ENCODE measurements at regions not wholly inside any gene's neighbourhood (a gene's known extent, or its start where the extent isn't known, plus 50 kb on each side); places are given as distances from the start of the nearest gene placed in this dataset.

DNA sequence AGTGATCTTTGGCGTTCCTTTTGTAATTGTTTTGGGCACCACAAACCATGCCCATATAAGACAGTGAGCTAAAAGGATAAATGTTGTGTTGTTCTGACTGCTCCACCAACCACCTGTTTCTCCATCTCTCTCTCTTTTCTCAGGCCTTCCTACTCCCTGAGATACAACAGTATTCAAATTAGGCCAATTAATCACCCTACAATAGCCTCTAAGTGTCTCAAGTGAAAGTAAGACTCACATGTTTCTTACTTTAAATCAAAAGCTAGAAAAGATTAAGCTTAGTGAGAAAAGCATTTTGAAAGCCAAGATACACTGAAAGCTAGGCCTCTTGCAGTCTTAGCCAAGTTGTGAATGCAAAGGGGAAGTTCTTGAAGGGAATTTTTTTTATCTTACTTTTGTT, 268.8 kb upstream of the NREP start:
- DNase-seq (ENCODE audit: low spot score): no peak

DNA sequence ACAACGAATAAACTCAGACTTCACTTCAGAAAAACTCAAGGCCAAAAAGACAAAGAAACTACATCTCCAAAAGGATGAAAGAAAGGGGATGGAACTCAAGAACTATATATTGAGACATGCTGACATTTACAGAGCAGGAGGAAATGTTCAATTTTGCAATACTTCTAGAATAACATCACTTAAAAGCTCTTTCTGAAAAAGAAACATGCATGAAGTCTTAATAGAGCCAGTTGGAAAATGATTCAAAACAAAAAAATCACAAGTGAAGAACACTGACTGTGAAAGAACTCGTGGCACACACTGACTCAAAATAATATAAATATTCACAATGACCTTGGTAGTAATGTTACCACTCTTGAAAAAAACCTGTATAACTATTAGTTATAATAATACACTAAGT, 267.8 kb upstream of the NREP start:
- no peak for DNase-seq (ENCODE audit: low spot score)

DNA sequence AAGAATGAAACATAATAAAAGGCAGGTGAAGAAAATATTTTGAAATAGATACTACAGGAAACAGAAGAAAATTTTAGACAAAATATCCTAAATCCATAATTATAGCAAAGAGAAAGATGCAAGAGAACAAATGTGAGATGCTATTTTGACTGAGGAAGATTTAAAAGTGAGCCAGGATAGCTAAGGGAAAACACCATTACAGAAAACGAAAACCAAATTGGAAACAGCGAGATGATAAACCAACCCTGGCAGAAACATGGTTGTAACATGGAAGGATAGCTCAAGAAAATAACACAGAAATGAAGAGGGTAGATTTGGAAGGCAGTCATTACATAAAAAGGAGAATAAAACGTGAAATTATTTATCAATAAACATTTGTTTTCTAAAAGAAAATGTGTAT, 267.2 kb upstream of the NREP start:
- no peak for DNase-seq (ENCODE audit: low spot score)

DNA sequence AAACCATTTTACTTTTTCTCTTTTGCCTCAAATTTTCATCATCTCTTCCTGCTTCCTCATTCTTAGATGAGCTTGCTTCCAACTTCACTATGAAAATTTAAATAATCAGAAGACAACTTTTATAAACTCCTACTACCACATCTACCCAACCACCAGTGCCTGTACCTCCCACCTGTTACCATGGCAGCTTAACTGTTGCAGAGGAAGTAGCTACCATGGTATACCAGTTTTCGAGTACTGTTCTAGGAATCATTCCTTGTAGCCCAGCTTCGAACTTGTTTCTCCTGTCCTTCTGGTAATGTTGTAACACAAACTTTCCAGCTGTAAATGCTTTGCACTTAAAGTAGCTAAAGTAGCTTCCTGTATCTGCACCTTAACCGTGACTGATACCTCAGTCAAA, 266.8 kb upstream of the NREP start:
- no peak for DNase-seq (ENCODE audit: low spot score)

DNA sequence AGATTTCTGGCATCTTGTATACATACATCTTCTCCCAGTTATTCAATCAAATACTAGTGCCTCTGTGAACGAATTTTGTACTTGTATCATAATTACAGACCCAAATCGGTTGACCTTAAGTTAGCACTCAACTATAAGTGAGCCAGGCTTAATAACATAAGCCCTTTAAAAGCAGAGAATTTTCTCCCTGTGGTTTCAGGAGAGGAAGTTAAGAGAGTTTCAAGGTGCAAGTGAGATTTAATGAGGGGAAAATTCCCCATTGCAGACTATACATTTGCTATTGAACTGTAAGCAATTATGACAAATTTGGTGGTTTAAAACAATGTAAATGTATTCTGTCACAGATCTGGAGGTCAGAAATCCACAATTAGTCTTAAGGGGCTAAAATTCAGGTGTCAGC, 261.9 kb upstream of the NREP start:
- no peak for DNase-seq (ENCODE audit: low spot score)

DNA sequence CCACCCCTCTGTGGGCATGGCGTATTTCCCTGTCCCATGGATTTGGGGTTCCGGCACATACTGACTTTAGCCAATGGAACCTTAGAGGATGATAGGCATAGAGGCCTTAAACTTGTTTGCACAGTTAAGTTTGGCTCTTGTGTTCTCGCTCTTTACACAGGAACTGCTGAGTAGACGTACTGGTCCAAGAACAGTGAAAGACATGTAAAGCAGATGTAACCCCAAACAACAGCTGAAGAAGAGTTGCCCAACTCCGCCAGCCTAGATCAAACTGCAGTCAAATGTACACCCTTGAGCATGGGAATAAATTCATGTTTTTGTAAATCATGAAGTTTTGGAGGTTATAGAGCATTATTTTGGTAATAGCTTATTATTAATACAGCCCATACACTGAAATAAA, 260.0 kb upstream of the NREP start:
- no peak for DNase-seq (ENCODE audit: low spot score)

DNA sequence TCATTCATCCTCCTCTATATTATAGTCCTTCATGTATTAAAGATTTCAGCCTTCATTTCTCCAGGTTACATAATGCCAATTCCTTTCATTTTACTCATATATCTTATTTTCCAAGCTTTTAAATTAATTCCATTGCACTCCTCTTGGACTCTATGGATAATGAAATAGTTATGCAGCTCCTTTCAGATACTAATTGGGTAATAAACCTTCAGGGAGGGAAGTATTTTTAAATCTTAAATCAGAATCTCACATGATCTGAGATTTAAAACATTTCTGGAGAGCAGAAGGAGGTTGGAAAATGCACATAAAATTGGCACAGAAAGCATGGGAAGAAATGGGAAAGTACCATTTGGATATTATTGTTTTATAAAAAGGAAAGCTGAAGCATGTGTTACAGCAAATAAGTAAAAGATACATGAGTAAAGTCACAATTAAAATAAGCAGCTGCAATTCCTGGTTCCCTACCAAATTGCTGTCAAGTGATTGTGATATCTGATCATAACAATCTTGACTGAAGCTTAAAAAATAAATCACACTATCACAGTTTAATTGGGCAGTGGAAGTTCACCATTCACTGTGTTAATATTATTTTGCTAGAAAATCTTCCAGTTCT, 257.9 kb upstream of the NREP start:
- DNase-seq (ENCODE audit: low spot score): no peak

DNA sequence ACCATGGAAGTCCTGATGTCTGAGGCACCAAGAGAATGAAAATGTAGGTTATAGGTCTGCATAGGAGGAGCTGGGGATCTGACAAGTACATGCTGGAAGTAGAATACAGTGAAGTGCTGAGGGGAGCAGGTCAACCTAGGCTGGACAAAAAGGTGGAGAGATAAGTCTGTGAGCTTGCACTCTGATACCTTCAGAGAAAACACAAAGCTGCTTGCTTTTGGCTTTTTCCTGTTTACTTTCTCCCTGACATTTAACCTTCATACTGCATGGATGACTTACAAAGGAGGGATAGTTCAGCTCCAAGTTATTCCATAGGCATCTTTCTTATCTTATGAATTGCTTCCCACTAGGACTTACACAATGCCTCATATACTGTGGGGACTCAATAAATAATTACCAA, 256.7 kb upstream of the NREP start:
- no peak for DNase-seq (ENCODE audit: low spot score)

DNA sequence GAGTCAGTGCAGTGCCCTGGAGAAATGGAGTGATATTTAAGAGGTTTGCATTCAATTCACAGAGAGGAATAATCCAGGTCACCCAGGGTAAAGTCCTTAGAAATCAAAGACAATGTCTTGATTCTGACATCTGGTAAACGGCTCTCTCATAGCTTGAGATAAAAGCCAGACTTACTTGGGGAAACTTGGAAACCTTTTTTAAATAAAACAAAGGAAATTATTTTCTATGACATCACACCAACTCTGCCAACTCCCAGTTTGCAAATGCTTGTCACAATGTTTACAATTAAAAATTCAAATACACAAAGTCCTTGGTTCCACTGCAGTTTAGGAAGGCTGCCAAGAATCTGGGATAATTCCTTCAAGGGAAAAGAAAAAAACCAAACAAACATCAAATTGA, 255.1 kb upstream of the NREP start:
- peak; percentile 87 for DNase-seq (ENCODE audit: low spot score)

DNA sequence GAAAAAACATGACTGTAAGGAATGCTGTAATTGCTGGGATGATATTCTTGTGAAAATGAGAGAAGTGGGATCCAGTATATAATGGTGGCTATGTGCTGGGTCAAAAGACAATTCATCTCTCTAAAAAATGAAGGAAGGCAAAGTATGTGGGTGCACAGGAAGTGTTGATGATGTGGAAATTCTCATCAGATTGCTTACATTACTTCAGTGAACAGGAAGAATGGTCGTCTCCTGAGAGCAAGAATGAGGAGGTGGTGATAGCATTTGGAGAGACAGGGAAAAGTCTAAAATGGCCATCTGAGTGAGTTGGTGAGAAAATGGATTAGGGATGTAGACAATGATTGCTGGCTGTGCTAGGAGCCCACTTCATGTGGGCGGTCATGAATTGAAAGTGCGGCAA, 253.5 kb upstream of the NREP start:
- no peak for DNase-seq (ENCODE audit: low spot score)

DNA sequence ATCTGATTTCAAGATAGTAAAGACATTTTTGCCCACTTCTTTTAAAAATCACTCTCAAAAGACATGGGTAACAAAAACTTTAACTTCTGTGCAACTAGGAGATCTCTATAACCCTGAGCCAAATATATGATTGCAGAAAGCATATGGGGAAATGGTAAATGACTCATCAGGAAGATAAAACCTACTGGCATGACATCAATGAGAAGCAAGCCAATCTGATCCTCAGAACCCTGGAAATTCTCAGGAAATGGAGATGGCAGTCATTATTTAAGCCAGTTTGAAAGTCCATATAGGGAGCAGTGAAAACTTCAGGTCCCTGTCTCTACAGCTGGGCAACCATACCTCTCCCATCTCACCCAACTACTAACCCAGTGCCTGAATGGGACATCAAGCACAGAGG, 249.7 kb upstream of the NREP start:
- DNase-seq (ENCODE audit: low spot score): peak; percentile 71

DNA sequence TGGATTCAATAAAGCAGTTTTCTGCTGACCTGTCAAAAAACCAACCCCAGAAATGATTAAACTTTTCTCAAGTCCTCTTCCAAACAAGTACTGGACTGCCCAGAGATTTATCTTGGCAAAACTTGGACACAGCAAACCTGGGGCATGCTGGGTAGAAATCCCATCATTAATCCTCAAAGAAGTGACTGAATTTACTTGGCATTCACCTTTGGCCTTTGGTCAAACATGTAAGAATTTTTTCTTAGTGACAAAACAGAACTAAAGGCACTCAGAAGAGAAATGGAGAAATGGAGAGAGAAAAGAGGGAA, 248.6 kb upstream of the NREP start:
- no peak for DNase-seq (ENCODE audit: low spot score)

DNA sequence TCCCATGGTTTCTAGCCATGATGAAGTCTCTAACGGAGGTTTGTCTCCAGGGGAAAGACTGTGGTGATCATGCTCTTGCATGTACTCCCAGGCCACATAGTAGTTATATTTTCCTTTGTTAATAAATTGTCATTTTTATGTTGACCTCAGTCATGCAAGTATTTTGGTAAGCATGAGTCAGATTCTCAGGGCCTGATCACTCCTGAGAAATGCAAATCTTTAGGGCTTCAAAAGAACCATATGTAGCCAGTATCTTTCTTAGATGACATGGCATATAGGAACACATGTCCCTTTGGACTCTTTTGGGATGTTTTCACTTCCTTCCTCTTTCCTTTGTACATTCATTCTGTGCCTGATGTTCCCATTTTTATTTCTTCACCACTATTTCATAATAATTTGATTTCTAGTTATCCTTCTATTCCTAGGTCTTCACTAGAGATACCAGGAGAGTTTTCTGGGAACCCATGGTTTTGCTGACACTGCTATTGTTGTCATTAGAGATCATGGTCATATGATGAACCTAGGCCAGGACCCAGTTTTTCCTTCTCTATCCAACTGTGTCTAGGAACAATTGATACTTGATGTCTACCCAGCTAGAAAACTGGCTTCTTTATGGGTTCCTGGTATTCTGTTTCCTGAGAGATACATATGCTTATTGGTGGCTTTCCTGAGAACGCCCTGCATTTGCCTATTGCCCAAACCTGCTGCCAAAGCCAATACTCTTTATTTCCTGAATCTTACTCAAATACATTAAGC, 248.1 kb upstream of the NREP start:
- DNase-seq (ENCODE audit: low spot score): no peak

DNA sequence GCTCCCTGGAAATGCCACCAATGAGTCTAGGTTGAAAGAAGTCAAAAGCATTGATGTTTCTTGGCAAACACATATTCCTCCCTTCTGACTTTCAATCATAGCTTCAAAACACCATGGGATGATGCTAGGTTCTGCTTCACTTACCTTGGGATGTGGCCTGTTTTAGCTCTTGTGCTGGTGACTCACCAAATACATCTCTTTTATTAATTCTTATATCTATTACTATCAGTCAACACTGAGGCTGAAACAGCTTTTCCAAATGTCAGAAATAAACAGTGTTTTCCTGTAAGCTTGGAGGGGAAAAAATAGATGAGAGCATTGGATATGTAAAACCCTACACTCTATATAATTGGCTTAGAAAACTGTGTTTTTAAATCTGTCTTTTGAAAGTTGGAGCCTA, 245.4 kb upstream of the NREP start:
- no peak for DNase-seq (ENCODE audit: low spot score)

DNA sequence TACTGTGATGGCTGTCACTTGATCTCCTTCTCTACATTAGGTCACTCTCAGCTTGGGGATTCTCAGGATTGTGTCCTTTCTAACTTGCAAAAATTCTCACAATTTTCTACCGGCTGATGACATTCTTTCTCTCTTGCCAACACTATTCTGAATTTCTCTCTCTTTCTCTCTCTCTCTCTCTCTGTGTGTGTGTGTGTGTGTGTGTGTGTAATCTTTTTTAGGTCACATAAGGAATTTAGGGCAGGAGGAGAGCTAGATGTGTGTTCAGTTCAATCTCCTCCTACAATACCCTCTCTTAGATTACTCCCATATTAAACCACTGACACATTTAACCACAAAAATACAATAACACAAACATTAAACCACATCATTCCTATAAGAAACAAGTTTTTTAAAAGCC, 242.3 kb upstream of the NREP start:
- peak; percentile 77 for DNase-seq (ENCODE audit: low spot score)

DNA sequence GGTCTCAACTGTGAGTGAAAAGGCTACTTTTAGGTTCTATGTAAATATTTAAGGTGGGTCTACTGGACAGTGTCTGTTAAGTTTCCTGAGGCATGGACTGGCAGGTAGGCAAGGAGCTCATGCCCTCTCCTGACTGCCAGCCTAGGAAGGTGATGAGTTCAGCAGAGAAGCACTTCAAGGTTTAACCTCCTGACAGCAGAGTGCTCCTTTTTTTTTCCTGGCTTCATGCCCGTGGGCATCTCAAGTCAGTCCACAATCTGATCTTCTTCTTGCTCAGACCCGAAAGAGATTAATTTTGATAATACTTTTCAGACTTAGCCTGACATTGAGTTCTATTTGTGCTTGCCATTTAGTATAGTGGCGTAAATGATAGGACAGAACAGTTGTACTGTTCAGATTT, 241.9 kb upstream of the NREP start:
- peak; percentile 42 for DNase-seq (ENCODE audit: low spot score)

DNA sequence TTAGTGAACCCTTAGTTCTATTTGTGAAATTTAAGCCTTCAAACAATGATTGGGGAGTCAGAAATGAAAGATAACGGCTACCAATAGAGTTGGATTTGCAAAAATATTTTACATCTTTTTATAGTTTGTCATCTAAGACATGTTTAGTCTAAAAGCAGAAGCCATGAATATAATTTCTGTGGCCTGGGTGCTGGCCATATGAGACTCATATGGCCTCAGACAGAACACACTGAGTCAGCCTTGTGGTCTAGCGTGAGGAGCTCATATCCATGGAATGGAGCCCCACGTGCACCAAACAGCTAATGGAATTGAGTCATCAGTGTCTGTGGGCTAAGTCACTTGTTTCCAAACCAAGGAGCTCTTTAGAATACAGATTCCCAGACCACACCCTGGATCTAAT, 240.7 kb upstream of the NREP start:
- DNase-seq (ENCODE audit: low spot score): peak; percentile 100

DNA sequence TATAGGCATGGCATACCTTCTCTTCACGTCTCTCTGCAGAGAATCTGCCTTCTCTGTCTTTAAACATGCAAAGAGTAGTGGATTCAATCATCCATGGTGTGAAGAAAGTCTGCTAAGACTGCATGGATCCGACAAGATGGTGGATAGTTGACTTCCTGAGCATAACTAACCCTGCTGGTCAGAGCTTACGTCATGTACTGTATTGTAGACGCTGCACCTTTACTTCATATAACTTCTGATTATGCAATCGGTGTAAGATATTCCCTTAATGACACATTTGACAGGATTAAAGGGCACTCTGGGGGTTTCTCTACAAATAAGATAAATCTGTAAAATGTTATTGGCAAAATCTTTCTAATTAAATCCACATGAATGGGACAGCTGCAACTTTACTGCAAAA, 240.3 kb upstream of the NREP start:
- DNase-seq (ENCODE audit: low spot score): peak; percentile 98

DNA sequence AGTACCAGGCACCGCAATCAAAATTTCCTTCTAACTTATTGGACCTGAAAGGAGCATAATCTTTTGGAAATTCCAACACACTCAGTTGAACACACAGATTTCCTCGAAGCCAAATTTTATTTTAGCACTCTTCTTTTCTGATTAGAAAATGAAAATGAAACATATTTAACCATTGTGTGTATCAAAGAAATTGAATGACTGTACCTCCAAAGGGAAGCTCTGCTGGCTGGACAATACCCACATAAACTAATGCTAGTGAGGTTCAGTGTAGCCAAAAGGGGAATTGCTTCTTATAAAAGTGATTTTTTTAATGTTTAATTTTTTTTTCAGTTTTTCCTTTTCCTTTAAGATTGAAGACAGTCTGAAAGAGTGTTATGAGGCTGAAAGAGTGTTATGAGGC, 239.6 kb upstream of the NREP start:
- DNase-seq (ENCODE audit: low spot score): no peak

DNA sequence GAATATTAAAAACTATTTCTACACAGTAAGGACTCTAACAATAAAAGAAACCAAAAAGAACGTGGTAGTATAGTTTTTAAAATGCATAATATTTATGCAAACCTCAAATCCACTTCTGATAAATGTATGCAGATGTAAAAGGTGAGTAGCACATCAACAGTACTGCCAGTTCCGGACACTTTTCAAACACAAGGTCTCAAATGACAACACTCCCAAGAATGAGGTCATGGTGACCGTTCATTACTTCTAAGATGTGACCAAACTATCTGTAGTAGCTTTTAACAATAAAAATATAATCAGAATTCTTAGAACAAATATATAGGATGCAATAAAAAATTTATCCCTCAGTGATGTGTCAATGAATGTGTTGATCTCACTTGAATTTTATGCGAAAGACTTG, 238.7 kb upstream of the NREP start:
- DNase-seq (ENCODE audit: low spot score): no peak

DNA sequence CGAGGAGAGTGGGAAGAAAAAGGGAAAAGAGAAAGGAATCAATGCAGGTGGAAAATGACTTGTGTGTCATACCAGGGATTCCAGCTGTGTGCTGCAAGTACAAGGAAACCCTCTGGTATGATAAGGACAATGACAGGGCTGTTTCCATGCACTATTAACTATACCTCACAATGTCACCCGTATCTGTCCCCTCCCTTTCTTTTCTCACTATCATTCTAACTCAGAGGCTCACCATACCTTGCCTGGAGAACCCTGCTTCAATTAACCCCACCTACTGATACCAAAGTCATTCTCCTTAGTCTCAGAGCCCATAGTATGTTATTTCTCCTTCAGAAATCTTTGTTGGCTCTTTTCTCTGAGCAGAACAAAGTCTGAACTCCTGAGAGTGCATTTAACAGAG, 236.2 kb upstream of the NREP start:
- DNase-seq (ENCODE audit: low spot score): no peak

DNA sequence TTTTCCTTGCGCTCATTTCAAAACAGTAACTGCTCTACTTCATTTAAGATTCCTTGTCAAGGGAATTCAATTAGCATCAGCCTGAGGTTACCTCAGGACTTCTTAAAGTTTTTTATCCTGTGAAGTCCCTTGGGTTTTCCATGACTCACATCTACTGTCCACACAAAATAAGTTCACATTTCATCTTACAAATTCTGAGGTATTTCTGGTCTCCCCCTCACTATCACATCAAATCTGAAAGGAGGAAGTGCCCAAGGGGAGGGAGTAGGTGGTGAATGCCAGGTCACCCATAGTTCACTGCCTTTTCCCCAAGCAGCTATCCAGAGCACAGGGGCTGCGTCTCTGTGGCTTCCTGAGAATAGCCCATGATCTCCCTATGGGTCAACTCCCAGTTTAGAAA, 227.1 kb upstream of the NREP start:
- DNase-seq (ENCODE audit: low spot score): peak; percentile 85

DNA sequence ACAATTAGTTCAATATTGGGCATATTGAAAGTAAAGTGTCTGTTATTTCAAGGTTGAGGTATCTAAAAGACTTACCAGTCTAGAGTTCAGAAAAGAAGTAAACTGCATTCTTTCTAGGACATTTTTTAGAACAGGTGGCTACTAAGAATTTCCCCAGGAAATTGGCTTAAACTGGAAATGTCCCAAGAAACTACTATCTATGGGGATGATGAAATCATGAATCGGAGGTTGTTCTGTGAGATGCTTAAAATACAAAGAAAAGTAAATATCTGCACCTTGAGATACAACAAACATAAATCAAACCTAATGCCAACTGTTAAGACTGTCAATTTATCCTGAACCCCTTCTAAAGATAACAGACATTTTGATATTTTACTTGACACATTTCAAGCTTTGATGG, 226.5 kb upstream of the NREP start:
- DNase-seq (ENCODE audit: low spot score): no peak

DNA sequence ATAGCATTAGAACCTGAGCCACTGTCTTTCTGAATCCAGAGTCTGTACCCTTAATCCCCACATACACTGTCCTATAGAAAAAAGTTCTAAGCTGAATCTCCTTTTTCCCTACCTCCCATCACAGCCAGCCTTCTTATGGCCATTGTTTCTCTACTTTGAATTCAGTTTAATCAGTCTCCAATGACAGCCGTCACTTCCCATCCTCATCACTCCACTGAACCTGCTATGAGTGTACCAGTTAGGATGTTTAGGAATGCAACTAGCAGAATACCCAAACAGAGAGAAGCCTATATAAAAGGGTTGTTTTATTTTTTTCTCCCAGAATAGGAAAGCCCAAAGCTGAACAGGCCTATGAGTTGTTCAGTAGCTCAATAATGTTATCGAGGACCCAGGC, 220.4 kb upstream of the NREP start:
- DNase-seq (ENCODE audit: low spot score): no peak
